Keratinocyte (primary cell): ENCODE measurements at regions not wholly inside any gene's neighbourhood (a gene's known extent, or its start where the extent isn't known, plus 50 kb on each side); places are given as distances from the start of the nearest gene placed in this dataset.

Experiments
- DNase-seq: peaks from one replicate; pipeline ENCODE4 v3.0.0-alpha.2; 2011; ENCODE audit warnings: low read depth, missing footprints, low spot score
- FAIRE-seq: peaks from 2 replicates; lab custom pipeline; 2011; peaks lifted over from hg19 to GRCh38; lab: Jason Lieb, UNC
- H2AFZ ChIP-seq: 2 replicates; pipeline ENCODE4 v1.6.0; 2012; ENCODE audit warnings: low read length, control low read depth, inconsistent platforms; ENCODE audit not compliant: control insufficient read depth
- H3K27ac ChIP-seq: 2 replicates; pipeline ENCODE4 v1.5.1; 2011; ENCODE audit warnings: low read length; ENCODE audit not compliant: control insufficient read depth, insufficient read depth
- H3K27me3 ChIP-seq: 3 replicates; pipeline ENCODE4 v1.6.0; 2011; ENCODE audit warnings: low read length; ENCODE audit not compliant: control insufficient read depth, insufficient read depth; ENCODE audit errors: extremely low read depth
- H3K36me3 ChIP-seq, 2 experiments: 2 replicates in 1 of 2; 3 replicates in 1 of 2; pipeline ENCODE4 v1.5.1; 2011; ENCODE audit warnings: low read length in 2 of 2, mild to moderate bottlenecking in 1 of 2; ENCODE audit not compliant: control insufficient read depth in 2 of 2, insufficient read depth in 2 of 2; ENCODE audit errors: extremely low read depth in 1 of 2
- H3K4me1 ChIP-seq: 3 replicates; pipeline ENCODE4 v1.5.1; 2011; ENCODE audit warnings: low read length; ENCODE audit not compliant: control insufficient read depth, insufficient read depth; ENCODE audit errors: extremely low read depth
- H3K4me2 ChIP-seq: 3 replicates; pipeline ENCODE4 v1.6.0; 2011; ENCODE audit warnings: low read depth, low read length; ENCODE audit not compliant: control insufficient read depth, insufficient read depth; ENCODE audit errors: extremely low read depth
- H3K4me3 ChIP-seq, 3 experiments: fragments of 200-600 bp in 1 of 3; sonication (generic) in 1 of 3; 2 replicates in 2 of 3; 3 replicates in 1 of 3; pipeline ENCODE4 v1.5.1; 2011 to 2016; ENCODE audit warnings: low read length in 3 of 3, mild to moderate bottlenecking in 3 of 3, control low read depth in 2 of 3, inconsistent platforms in 1 of 3, low read depth in 1 of 3, mixed read lengths in 1 of 3, mixed run types in 1 of 3, moderate library complexity in 1 of 3; ENCODE audit not compliant: control insufficient read depth in 2 of 3, insufficient read depth in 2 of 3; ENCODE audit errors: extremely low read depth in 1 of 3
- H3K79me2 ChIP-seq: 2 replicates; pipeline ENCODE4 v1.6.0; 2012; ENCODE audit warnings: low read length; ENCODE audit not compliant: control insufficient read depth, insufficient read depth
- H3K9ac ChIP-seq: 3 replicates; pipeline ENCODE4 v1.6.0; 2011; ENCODE audit warnings: low read length; ENCODE audit not compliant: control insufficient read depth, insufficient read depth; ENCODE audit errors: extremely low read depth
- H3K9me1 ChIP-seq: 3 replicates; pipeline ENCODE4 v1.6.0; 2011; ENCODE audit warnings: low read length; ENCODE audit not compliant: control insufficient read depth, insufficient read depth; ENCODE audit errors: extremely low read depth
- H3K9me3 ChIP-seq: 2 replicates; pipeline ENCODE4 v1.5.1; 2012; ENCODE audit warnings: low read depth, low read length; ENCODE audit not compliant: control insufficient read depth
- H4K20me1 ChIP-seq: 3 replicates; pipeline ENCODE4 v1.6.0; 2011; ENCODE audit warnings: low read length; ENCODE audit not compliant: control insufficient read depth, insufficient read depth; ENCODE audit errors: extremely low read depth
- CTCF ChIP-seq, 3 experiments: IDR thresholded peaks in 1 of 3; conservative IDR thresholded peaks in 1 of 3; optimal IDR thresholded peaks in 1 of 3; 2 replicates in 2 of 3; 3 replicates in 1 of 3; pipeline versions ENCODE3 to v1.5.1; 2011; ENCODE audit warnings: low read length in 3 of 3, mild to moderate bottlenecking in 3 of 3, moderate library complexity in 2 of 3, control low read depth in 1 of 3, inconsistent platforms in 1 of 3; ENCODE audit not compliant: insufficient read depth in 2 of 3; ENCODE audit errors: extremely low read depth in 1 of 3
- EZH2 ChIP-seq: IDR thresholded peaks from one replicate; pipeline ENCODE4 v1.6.1; 2012; ENCODE audit warnings: inconsistent platforms, mild to moderate bottlenecking, low read length, moderate library complexity
- dilution Hi-C: fragments of 300-500 bp; cut with MboI; formaldehyde crosslinking; loops from one replicate; pipeline ENCODE4 v1.7.0; 2020; ENCODE audit warnings: low sequenced_read_pairs; ENCODE audit not compliant: extremely low pct_ligation_motif_present

GRCh38 chr6:81693266-81693665 lies 59.2 kb downstream of the TENT5A start:
- no peak for DNase-seq
- no peaks in the 10 kb centered on the region for H3K9me1 ChIP-seq
- H3K27me3 ChIP-seq = no peaks in the 10 kb centered on the region
- no peak for TF ChIP-seq EZH2
- no peak for TF ChIP-seq CTCF (optimal IDR thresholded peaks at IDR 0.05 in 1 of 3, IDR thresholded peaks at IDR 0.05 in 1 of 3, conservative IDR thresholded peaks at IDR 0.05 in 1 of 3; ENCODE audit: extremely low read depth in 1 of 3, insufficient read depth in 2 of 3, low read length in 3 of 3)
- H3K79me2 ChIP-seq = no peaks in the 10 kb centered on the region
- no peak overlapping the region for H3K4me3 ChIP-seq
- no peak overlapping the region for H3K4me2 ChIP-seq
- H3K9me3 ChIP-seq = no peaks in the 10 kb centered on the region
- H3K9ac ChIP-seq = no peak overlapping the region
- dilution Hi-C loops = no loop called here
- no peak overlapping the region for H2AFZ ChIP-seq
- FAIRE-seq = no peak
- no peak overlapping the region for H3K27ac ChIP-seq
- H4K20me1 ChIP-seq = no peaks in the 10 kb centered on the region
- H3K4me1 ChIP-seq = no peaks in the 10 kb centered on the region
- no peaks in the 10 kb centered on the region for H3K36me3 ChIP-seq

- Histone ChIP-seq H2AFZ (no peak overlapping the region), H3K27ac (no peak overlapping the region), H3K4me3 (no peak overlapping the region), H4K20me1 (no peaks in the 10 kb centered on the region), H3K79me2 (no peaks in the 10 kb centered on the region), H3K4me1 (no peaks in the 10 kb centered on the region), H3K9ac (no peak overlapping the region), H3K4me2 (no peak overlapping the region), H3K9me1 (no peaks in the 10 kb centered on the region), H3K27me3 (no peaks in the 10 kb centered on the region), H3K36me3 (no peaks in the 10 kb centered on the region), H3K9me3 (no peaks in the 10 kb centered on the region)
- dilution Hi-C loops = no loop called here
- TF ChIP-seq CTCF (optimal IDR thresholded peaks at IDR 0.05 in 1 of 3, IDR thresholded peaks at IDR 0.05 in 1 of 3, conservative IDR thresholded peaks at IDR 0.05 in 1 of 3; ENCODE audit: extremely low read depth in 1 of 3, insufficient read depth in 2 of 3, low read length in 3 of 3) (no peak), EZH2 (no peak)
- no peak for FAIRE-seq
- no peak for DNase-seq
These were observed 62.4 kb downstream of the TENT5A start for GRCh38 chr6:81690073-81690472.
